ENCODE measurements at regions not wholly inside any gene's neighbourhood (a gene's known extent, or its start where the extent isn't known, plus 50 kb on each side); places are given as distances from the start of the nearest gene placed in this dataset.

DNA sequence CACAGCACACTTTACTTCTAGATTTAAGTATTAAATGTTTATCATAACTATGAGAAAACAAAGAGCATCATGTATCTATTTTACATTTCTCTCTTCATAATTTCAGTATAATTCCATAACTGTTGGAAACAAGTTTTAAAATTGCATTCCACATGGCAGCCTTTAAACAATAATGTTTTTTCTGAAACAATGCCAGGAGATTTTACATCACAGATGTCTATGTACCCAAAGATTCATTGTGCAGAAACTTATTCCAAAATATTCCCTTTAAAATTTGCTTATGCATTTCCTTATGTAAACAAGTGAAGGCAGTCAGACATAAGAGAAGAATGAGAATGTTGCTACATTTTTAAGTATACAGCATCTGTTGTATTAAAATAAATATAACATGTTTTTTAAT is 324.9 kb upstream of the COL8A1 start:
- no peak for TF ChIP-seq EZH2 (IDR thresholded peaks at IDR 0.05; ENCODE audit: borderline replicate concordance)
- TF ChIP-seq, protein P1, sequence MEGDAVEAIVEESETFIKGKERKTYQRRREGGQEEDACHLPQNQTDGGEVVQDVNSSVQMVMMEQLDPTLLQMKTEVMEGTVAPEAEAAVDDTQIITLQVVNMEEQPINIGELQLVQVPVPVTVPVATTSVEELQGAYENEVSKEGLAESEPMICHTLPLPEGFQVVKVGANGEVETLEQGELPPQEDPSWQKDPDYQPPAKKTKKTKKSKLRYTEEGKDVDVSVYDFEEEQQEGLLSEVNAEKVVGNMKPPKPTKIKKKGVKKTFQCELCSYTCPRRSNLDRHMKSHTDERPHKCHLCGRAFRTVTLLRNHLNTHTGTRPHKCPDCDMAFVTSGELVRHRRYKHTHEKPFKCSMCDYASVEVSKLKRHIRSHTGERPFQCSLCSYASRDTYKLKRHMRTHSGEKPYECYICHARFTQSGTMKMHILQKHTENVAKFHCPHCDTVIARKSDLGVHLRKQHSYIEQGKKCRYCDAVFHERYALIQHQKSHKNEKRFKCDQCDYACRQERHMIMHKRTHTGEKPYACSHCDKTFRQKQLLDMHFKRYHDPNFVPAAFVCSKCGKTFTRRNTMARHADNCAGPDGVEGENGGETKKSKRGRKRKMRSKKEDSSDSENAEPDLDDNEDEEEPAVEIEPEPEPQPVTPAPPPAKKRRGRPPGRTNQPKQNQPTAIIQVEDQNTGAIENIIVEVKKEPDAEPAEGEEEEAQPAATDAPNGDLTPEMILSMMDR (IDR thresholded peaks at IDR 0.05; ENCODE audit: poor library complexity): no peak
- TF ChIP-seq EZH2phosphoT487 (IDR thresholded peaks at IDR 0.05; ENCODE audit: low read depth, severe bottlenecking, unreplicated experiment): no peak
